CD4-positive, alpha-beta T cell treated with Interleukin-21 for 1 hour (primary cell): ENCODE measurements at regions not wholly inside any gene's neighbourhood (a gene's known extent, or its start where the extent isn't known, plus 50 kb on each side); places are given as distances from the start of the nearest gene placed in this dataset.
A peak's percentile ranks its signal among the peaks of the same experiment; 100 is the strongest.
"Not testable (repeated sequence)": the region's sequence is repeated elsewhere in the genome, so short reads cannot be mapped to it uniquely, and the experiment has no call there.

Experiments used
- DNase-seq: peaks from one replicate; pipeline ENCODE4 v3.0.0-alpha.2; 2020

DNA sequence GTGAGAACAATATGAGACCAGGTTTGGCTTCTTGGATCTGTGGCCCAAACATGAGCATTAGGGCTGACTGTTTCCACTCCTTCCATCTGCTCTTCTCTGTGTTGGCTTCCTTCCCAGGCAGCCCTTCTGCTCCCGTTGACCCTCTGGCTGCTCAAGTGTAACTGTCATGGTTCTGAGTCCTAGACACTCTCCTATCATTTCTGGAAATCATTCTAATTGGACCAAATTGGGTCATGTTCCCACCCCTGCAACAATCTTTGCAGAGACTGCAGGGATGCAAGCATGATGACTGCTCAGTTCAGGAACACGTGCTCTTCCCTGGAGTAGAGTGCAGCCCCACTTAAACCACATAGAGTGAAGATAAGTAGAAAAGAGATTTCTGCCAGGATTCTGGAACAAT is 741.4 kb downstream of the TAF11L14 start:
- no peak for DNase-seq

GRCh38 chr5:18378066-18378465 is 743.8 kb downstream of the TAF11L14 start:
- no peak for DNase-seq

DNA sequence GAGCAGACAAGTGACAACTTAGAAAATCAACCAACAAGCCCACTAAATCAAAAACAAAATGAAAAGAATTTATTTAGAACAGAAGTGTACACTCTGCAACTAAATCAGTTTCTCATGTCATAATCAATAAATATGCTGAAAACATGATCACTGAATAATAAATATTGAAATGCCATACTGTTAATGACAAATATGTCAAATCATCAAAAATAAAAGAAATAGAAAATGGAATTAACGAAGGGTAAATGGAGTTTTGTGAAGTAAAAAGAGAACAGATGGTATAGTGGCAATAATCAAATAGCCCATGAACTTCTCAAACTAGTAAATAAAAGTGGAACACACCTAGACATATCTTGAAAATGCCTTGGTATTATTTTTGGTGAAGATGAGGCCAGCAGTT is 744.9 kb downstream of the TAF11L14 start:
- DNase-seq: no peak

GRCh38 chr5:18380729-18381362 is 746.6 kb downstream of the TAF11L14 start:
- no peak for DNase-seq

DNA sequence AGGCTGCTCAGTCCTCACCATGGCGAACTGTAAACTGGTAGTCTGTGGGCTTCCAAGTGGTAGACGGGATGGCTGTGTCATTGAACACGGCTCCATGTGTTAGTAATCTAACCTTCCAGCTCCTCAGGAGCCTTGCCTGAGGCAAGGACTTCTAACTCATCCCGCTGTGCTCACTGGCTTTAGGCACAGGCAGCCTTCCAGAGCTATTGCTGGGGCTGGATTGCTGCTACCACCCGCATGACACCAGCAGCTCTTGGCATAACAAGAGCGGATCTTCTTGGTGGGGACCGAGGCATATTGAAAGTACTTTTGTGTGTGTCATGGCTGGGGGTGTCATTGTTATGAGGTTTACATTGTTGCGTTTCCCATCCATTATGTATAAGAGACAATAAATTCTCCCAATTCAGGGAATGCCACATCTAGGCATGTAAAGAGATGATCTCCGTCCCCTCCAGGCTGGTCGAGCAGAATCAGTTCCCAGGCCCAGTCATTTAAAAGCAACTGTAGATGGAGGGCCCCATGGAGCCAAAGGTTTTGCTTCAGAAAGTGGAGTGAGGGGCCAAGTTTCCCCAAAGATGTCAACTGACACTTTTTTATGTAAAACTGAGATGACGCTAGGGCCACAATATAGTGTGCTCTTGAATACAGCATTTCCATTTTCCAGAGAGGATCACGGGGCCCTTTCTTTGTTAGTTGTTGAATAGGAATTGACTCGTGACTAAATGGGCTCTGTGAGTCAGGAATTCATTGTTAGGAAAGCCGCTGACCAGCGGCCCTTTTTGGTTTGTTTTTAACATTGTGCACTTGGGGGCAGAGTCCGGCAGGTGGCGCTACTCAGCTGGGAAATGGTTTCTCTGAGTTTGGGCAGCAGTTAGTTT is 759.5 kb downstream of the TAF11L14 start:
- peak; percentile 6 for DNase-seq

DNA sequence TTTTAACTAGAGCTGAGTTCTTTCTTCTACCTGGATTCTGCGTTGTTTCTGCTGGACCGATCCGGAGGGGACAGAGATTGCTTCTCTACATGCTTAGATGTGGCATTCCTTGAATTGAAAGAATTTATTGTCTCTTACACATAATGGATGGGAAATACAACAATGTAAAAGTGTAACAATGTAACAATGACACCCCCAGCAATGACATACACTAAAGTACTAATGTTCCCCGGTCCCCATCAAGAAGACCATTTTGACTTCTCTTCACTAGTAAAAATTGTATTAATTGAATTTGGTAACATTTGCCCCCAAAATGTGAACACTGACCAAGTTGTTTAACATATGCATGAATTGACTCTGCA is 760.2 kb downstream of the TAF11L14 start:
- DNase-seq: no peak

- DNase-seq: no peak
Measured at GRCh38 chr5:18395126-18396110, 761.2 kb downstream of the TAF11L14 start.

GRCh38 chr5:18397371-18397770 is 763.1 kb downstream of the TAF11L14 start:
- no peak for DNase-seq

GRCh38 chr5:18397891-18398290 is 763.6 kb downstream of the TAF11L14 start:
- DNase-seq: no peak

DNA sequence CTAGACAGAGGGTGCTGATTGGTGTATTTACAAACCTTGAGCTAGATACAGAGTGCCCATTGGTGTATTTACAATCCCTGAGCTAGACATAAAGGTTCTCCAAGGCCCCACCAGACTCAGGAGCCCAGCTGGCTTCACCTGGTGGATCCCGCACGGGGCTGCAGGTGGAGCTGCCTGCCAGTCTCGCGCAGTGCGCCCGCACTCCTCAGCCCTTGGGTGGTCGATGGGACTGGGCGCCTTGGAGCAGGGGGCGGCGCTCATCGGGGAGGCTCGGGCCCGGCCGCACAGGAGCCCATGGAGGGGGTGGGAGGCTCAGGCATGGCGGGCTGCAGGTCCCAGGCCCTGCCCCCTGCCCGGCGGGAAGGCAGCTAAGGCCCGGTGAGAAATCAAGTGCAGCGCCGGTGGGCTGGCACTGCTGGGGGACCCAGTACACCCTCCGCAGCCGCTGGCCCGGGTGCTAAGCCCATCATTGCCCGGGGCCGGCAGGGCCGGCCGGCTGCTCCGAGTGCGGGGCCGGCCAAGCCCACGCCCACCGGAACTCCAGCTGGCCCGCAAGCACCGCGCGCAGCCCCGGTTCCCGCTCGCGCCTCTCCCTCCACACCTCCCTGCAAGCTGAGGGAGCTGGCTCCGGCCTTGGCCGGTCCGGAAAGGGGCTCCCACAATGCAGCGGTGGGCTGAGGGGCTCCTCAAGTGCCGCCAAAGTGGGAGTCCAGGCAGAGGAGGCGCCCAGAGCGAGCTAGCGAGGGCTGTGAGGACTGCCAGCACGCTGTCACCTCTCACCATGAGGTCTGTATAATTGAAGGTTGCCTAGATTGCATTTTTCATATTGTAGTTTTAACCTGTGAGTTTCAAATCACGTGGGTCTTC is 765.4 kb downstream of the TAF11L14 start:
- DNase-seq: not testable (repeated sequence)

DNA sequence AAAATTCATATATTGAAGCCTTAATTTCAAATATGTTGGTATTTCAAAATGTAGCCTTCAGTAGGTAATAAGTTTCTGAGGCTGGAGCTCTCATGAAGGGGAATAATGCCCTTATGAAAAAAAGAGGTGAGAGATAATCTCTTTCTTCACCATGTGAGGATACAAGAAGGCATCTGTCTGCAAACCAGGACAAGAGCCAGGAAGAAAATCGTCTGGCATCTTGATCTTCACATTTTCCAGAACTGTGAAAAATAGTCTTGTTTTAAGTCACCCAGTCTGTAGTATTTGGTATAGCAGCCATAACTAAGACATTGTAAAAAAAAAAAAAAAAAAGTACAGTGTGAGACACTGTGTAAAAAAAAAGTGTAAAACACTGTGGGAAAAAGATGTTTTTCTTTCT is 768.9 kb downstream of the TAF11L14 start:
- no peak for DNase-seq

GRCh38 chr5:18403941-18404438 is 769.7 kb downstream of the TAF11L14 start:
- no peak for DNase-seq

DNA sequence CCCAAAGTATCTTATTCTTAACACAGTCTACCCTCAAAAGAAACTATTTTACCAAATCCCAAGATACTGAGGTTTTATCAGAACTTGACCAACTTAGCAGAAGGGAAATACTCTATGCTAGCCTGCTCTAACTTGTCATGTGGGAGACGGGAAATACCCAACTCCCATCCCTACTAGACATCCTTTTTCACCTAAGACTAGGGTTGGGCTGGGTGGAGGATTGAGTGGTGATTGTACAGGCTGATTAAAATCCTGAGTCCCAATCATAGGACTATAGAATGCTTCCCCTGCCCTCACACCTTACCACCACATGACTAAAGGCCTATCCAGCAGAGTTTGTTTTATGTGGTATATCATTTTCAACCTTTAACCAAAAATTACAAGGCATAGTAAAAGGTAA is 786.5 kb downstream of the TAF11L14 start:
- no peak for DNase-seq

GRCh38 chr5:18433336-18433735 is 799.1 kb downstream of the TAF11L14 start:
- DNase-seq: no peak

DNA sequence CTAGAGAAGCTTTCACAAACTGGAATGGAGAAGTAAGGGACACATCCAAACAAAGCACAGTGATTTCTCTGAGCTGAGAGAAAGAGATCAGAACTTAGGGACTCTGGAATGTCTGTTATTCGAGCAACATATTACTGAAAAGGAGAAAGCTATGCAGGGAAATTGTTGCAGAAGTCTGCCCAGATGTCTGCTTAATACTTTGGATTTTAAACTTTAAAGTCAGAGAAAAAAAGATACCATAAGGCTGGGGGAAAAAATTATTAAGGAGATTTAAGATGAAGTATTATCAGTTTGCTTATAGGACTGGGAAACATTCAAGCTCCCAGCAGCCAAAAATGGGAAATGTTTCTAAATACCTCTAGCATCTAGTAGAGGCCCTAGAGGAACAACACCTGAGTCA is 803.9 kb downstream of the TAF11L14 start:
- DNase-seq: no peak

GRCh38 chr5:18455521-18455920 is 821.3 kb downstream of the TAF11L14 start:
- no peak for DNase-seq

DNA sequence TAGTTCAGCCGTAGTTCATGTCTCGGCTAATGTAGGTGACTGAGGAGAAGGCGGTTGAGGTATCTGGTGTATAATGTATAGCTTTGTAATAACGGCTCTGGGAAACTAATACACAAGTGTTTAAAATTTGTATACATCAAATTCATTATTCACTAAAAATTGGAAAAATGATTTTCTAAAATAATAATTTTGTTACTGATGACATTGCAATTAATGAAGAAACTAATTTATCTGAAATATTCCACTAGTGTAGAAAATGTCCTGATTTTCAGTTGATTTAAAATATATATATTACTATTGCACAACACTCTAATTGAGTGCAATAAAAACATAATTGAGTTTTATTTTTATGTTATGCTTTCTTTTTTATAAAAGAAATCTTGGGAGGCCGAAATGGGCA is 823.0 kb downstream of the TAF11L14 start:
- no peak for DNase-seq

DNA sequence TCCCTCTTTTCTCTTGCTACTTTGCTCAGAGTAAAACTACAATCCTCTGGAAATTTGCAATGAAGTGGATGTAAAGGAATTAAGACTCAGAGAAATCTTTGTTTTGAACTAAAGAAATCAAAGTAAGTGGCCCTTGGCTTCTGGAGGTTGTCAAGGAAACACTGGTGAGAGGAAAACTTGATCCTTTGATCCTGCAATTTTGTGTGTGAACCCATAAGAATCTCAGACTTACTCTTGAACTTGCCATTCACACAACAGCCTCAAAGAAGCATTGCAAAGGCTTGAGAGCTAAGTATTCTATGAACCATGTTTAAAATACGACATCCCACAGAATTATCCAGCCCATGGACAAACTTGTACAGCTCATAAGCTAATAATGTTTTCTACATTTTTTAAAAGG is 827.5 kb downstream of the TAF11L14 start:
- DNase-seq: no peak

DNA sequence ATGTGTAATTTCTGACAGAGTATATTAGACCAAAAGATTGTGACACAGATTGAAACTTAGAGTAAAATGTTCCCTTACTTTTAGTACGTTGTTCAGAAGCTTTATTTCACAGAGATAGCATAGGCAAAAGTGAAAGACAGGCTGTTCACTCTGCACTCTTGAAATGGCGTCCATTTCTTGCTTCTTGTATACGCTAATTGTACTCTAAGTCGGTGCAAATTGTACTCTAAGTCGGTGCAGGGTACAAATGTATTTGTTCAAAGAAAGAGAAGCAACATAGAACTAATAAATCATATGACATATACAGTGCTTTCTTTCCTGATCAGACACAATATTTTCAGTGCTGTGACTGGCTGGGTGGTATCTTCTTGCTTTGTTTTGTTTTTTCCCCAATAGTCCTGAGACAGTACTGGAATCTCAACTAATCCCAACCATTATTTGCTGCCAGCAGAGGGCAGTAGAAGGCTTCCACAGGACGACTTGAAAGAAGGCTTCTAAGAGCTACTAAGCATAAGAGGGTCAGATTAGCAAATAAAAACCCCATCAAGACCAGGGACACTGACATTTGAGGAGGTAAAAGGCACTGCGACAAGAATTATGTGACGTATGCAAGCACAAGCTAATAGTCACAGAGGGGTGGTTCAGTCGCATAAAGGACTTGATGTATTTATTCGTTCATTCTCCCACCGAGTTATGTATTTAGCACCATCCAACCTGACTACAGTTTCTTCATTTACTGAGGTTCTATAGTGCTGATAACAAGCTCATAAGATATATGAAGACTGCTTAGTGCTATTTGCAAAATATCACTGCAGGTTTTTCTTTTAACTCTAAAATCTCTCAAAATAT is 831.8 kb downstream of the TAF11L14 start:
- DNase-seq: peak; percentile 12

DNA sequence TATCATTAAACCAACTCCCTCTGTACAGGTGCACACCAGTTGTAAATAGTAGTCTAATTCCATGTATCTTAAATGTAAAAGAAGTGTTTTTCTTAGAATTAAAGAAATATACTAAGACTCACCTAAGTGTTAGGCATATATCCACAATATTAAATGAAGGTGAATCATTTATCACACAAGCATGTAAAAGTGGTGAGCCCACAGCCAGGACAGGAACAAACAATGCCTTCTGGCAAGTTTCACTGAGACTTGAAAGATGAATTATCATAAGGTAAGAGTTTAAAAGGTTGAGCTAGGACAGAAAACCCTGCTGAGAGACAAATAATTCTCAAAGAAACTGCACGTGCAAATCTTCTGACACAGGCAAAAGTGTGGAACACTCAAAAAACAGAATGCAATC is 832.5 kb downstream of the TAF11L14 start:
- DNase-seq: no peak

DNA sequence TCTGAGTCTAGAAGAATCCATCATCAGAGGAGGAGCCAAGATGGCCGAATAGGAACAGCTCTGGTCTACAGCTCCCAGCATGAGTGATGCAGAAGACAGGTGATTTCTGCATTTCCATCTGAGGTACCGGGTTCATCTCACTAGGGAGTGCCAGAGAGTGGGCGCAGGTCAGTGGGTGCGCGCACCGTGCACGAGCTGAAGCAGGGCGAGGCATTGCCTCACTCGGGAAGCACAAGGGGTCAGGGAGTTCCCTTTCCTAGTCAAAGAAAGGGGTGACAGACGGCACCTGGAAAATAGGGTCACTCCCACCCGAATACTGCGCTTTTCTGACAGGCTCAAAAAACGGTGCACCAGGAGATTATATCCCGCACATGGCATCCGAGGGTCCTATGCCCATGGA is 837.5 kb downstream of the TAF11L14 start:
- DNase-seq: not testable (repeated sequence)
